H1 (cell line): ENCODE measurements at regions not wholly inside any gene's neighbourhood (a gene's known extent, or its start where the extent isn't known, plus 50 kb on each side); places are given as distances from the start of the nearest gene placed in this dataset.

Source experiments
- CTCF ChIA-PET: fragments of 300-600 bp; sonication (Branson Sonifier 250); formaldehyde crosslinking; loops from one replicate; lab custom pipeline; 2021; ENCODE audit not compliant: partially characterized antibody; lab: Charles Lee
- POLR2A ChIA-PET: fragments of 300-600 bp; sonication (Branson Sonifier 250); formaldehyde crosslinking; loops from one replicate; lab custom pipeline; 2021; ENCODE audit warnings: inconsistent platforms; ENCODE audit not compliant: partially characterized antibody; lab: Charles Lee
- DNase-seq, 2 experiments: peaks; one replicate each; pipeline versions ENCODE4 v3.0.0 to v3.0.0-alpha.2; 2010 to 2022; ENCODE audit warnings: low spot score in 2 of 2, low read depth in 1 of 2, mixed read lengths in 1 of 2
- FAIRE-seq: peaks from 2 replicates; lab custom pipeline; 2011; peaks lifted over from hg19 to GRCh38; lab: Jason Lieb, UNC
- H2AFZ ChIP-seq: 2 replicates; pipeline ENCODE4 v1.8.1; 2012; ENCODE audit warnings: low read length, inconsistent platforms
- H2AK5ac ChIP-seq: 2 replicates; pipeline ENCODE4 v1.6.1; 2013; ENCODE audit warnings: low read depth, low read length
- H2BK120ac ChIP-seq: replicated peaks from 2 replicates; pipeline ENCODE3; 2013; ENCODE audit warnings: low read depth, low read length, inconsistent platforms
- H2BK12ac ChIP-seq: 2 replicates; pipeline ENCODE4 v1.6.1; 2013; ENCODE audit warnings: low read depth, low read length
- H2BK15ac ChIP-seq: 2 replicates; pipeline ENCODE4 v1.6.1; 2013; ENCODE audit warnings: low read length
- H2BK20ac ChIP-seq: 2 replicates; pipeline ENCODE4 v1.6.1; 2013; ENCODE audit warnings: low read length
- H2BK5ac ChIP-seq: 2 replicates; pipeline ENCODE4 v1.6.1; 2013; ENCODE audit warnings: low read depth, low read length
- H3K14ac ChIP-seq: 2 replicates; pipeline ENCODE4 v1.6.1; 2013; ENCODE audit warnings: inconsistent platforms; ENCODE audit not compliant: insufficient read length
- H3K18ac ChIP-seq: 2 replicates; pipeline ENCODE4 v1.6.1; 2013; ENCODE audit warnings: low read length; ENCODE audit errors: extremely low read depth
- H3K23ac ChIP-seq: 2 replicates; pipeline ENCODE4 v1.6.1; 2013; ENCODE audit warnings: inconsistent platforms; ENCODE audit not compliant: insufficient read length
- H3K23me2 ChIP-seq: 2 replicates; pipeline ENCODE4 v1.6.1; 2013; ENCODE audit warnings: low read depth, low read length
- H3K27ac ChIP-seq: 2 replicates; pipeline ENCODE4 v1.6.1; 2011; ENCODE audit warnings: low read depth, low read length, inconsistent platforms
- H3K27me3 ChIP-seq, 4 experiments: replicated peaks in 1 of 4; 1 replicate in 1 of 4; 2 replicates in 3 of 4; pipeline versions ENCODE4 v1.6.1 to v1.8.1; 2011 to 2013; ENCODE audit warnings: low read length in 3 of 4, mild to moderate bottlenecking in 3 of 4, inconsistent platforms in 2 of 4, mixed read lengths in 2 of 4, moderate library complexity in 1 of 4; ENCODE audit not compliant: control insufficient read depth in 3 of 4, insufficient read depth in 3 of 4; ENCODE audit errors: extremely low read depth in 1 of 4
- H3K36me3 ChIP-seq, 4 experiments: 2 replicates each; pipeline versions ENCODE4 v1.6.1 to v1.8.1; 2011 to 2013; ENCODE audit warnings: mild to moderate bottlenecking in 4 of 4, low read length in 3 of 4, moderate library complexity in 2 of 4, control low read depth in 1 of 4, inconsistent platforms in 1 of 4; ENCODE audit not compliant: insufficient read depth in 4 of 4, control insufficient read depth in 2 of 4
- H3K4ac ChIP-seq: replicated peaks from 2 replicates; pipeline ENCODE3; 2013; ENCODE audit warnings: low read length, low read depth, mixed read lengths, inconsistent platforms; ENCODE audit not compliant: insufficient read length
- H3K4me1 ChIP-seq, 4 experiments: replicated peaks in 1 of 4; 1 replicate in 1 of 4; 2 replicates in 3 of 4; pipeline versions ENCODE4 v1.6.1 to v1.8.1; 2011 to 2013; ENCODE audit warnings: low read length in 3 of 4, inconsistent platforms in 2 of 4, mixed read lengths in 1 of 4; ENCODE audit not compliant: insufficient read depth in 4 of 4, control insufficient read depth in 3 of 4
- H3K4me2 ChIP-seq, 2 experiments: 2 replicates each; pipeline versions ENCODE4 v1.6.1 to v1.8.1; 2011 to 2013; ENCODE audit warnings: low read depth in 2 of 2, low read length in 2 of 2, control low read depth in 1 of 2, inconsistent platforms in 1 of 2, mild to moderate bottlenecking in 1 of 2; ENCODE audit not compliant: insufficient read depth in 1 of 2
- H3K4me3 ChIP-seq, 4 experiments: fragments of 200-600, 300-600 bp in 1 of 4; sonication (generic), shearing (Covaris generic), sonication (Bioruptor Twin) in 1 of 4; 2 replicates each; pipeline versions ENCODE4 v1.5.1 to v1.8.1; 2011 to 2016; ENCODE audit warnings: low read length in 4 of 4, low read depth in 3 of 4, control low read depth in 2 of 4, inconsistent platforms in 2 of 4, mild to moderate bottlenecking in 2 of 4, mixed read lengths in 1 of 4, moderate library complexity in 1 of 4; ENCODE audit not compliant: insufficient read depth in 2 of 4; ENCODE audit errors: extremely low read depth in 1 of 4
- H3K56ac ChIP-seq: replicated peaks from 2 replicates; pipeline ENCODE3; 2013; ENCODE audit warnings: low read depth, mild to moderate bottlenecking, mixed read lengths, low read length, inconsistent platforms; ENCODE audit not compliant: insufficient read length
- H3K79me1 ChIP-seq: 2 replicates; pipeline ENCODE4 v1.6.1; 2013; ENCODE audit warnings: low read depth, low read length, control low read depth
- H3K79me2 ChIP-seq, 2 experiments: 2 replicates each; pipeline versions ENCODE4 v1.6.1 to v1.8.1; 2012 to 2013; ENCODE audit warnings: low read length in 2 of 2, mild to moderate bottlenecking in 2 of 2, inconsistent platforms in 1 of 2; ENCODE audit not compliant: insufficient read depth in 2 of 2, control insufficient read depth in 1 of 2
- H3K9ac ChIP-seq, 4 experiments: replicated peaks in 1 of 4; 1 replicate in 1 of 4; 2 replicates in 3 of 4; pipeline versions ENCODE4 v1.6.1 to v1.8.1; 2011 to 2013; ENCODE audit warnings: low read depth in 3 of 4, low read length in 3 of 4, control low read depth in 2 of 4, mild to moderate bottlenecking in 2 of 4, moderate library complexity in 2 of 4, inconsistent platforms in 1 of 4; ENCODE audit errors: extremely low read depth in 1 of 4
- H3K9me3 ChIP-seq, 2 experiments: 2 replicates each; pipeline versions ENCODE4 v1.6.1 to v1.8.1; 2012 to 2013; ENCODE audit warnings: mild to moderate bottlenecking in 2 of 2, moderate library complexity in 2 of 2, control low read depth in 1 of 2, inconsistent platforms in 1 of 2, low read depth in 1 of 2, low read length in 1 of 2, mixed read lengths in 1 of 2; ENCODE audit not compliant: insufficient read depth in 2 of 2
- H4K20me1 ChIP-seq, 2 experiments: replicated peaks in 1 of 2; 2 replicates each; pipeline versions ENCODE3 to v1.8.1; 2011 to 2013; ENCODE audit warnings: inconsistent platforms in 2 of 2, low read length in 2 of 2, mild to moderate bottlenecking in 1 of 2; ENCODE audit not compliant: insufficient read depth in 2 of 2, control insufficient read depth in 1 of 2
- H4K5ac ChIP-seq: 2 replicates; pipeline ENCODE4 v1.6.1; 2013; ENCODE audit warnings: low read length, low read depth, mixed read lengths, inconsistent platforms; ENCODE audit not compliant: insufficient read length
- H4K8ac ChIP-seq: 2 replicates; pipeline ENCODE4 v1.8.0; 2013; ENCODE audit warnings: mild to moderate bottlenecking, moderate library complexity, low read length, inconsistent platforms; ENCODE audit not compliant: insufficient read depth; ENCODE audit errors: extremely low read depth
- H4K91ac ChIP-seq: replicated peaks from 2 replicates; pipeline ENCODE3; 2013; ENCODE audit warnings: low read length, mixed read lengths, inconsistent platforms; ENCODE audit not compliant: insufficient read length
- ATF3 ChIP-seq: IDR thresholded peaks from 2 replicates; pipeline ENCODE4 v1.6.1; 2011; ENCODE audit warnings: low read depth, mild to moderate bottlenecking, low read length; ENCODE audit not compliant: insufficient read depth
- BRCA1 ChIP-seq: IDR thresholded peaks from 2 replicates; pipeline ENCODE4 v1.6.1; 2012; ENCODE audit warnings: low read depth, low read length, improper control_type of control experiment
- CREB1 ChIP-seq: IDR thresholded peaks from 2 replicates; pipeline ENCODE4 v1.6.1; 2012; ENCODE audit warnings: inconsistent platforms
- CTBP2 ChIP-seq: IDR thresholded peaks from 2 replicates; pipeline ENCODE4 v1.7.0; 2011; ENCODE audit warnings: borderline replicate concordance, mild to moderate bottlenecking, moderate library complexity, mixed read lengths, low read length; ENCODE audit not compliant: insufficient read depth, insufficient read length
- KDM1A ChIP-seq: fragments of 200-600, 300-600 bp; sonication (generic); IDR thresholded peaks from 2 replicates; pipeline ENCODE4 v1.7.1; 2016; ENCODE audit warnings: mild to moderate bottlenecking, low read length, borderline replicate concordance
- MAX ChIP-seq: IDR thresholded peaks from 2 replicates; pipeline ENCODE4 v1.6.1; 2012; ENCODE audit warnings: inconsistent platforms
- SIRT6 ChIP-seq: IDR thresholded peaks from one replicate; pipeline ENCODE4 v1.7.1; 2012; ENCODE audit warnings: low read length, inconsistent platforms
- SP1 ChIP-seq: IDR thresholded peaks from 2 replicates; pipeline ENCODE4 v1.6.1; 2011; ENCODE audit warnings: low read depth, low read length
- SP2 ChIP-seq: IDR thresholded peaks from 2 replicates; pipeline ENCODE4 v1.6.1; 2012; ENCODE audit warnings: mild to moderate bottlenecking, low read length, inconsistent platforms
- SRF ChIP-seq: IDR thresholded peaks from 2 replicates; pipeline ENCODE4 v1.6.1; 2011; ENCODE audit warnings: mild to moderate bottlenecking, low read depth, low read length, moderate library complexity
- TCF12 ChIP-seq: IDR thresholded peaks from 2 replicates; pipeline ENCODE4 v1.6.1; 2011; ENCODE audit warnings: low read depth, mild to moderate bottlenecking, low read length
- WGBS, 2 experiments: shearing (Covaris generic) in 1 of 2; methylation state at CpG; one replicate each; pipeline versions ENCODE4 v1.1.6 to v1.1.7; 2013 to 2015; ENCODE audit warnings: low lambda C conversion rate in 2 of 2, mixed read lengths in 2 of 2, inconsistent platforms in 1 of 2, low coverage in 1 of 2, missing lambda C conversion rate in 1 of 2; ENCODE audit not compliant: insufficient replicate concordance in 2 of 2, insufficient coverage in 1 of 2, insufficient read length in 1 of 2; ENCODE audit errors: extremely low coverage in 1 of 2, missing lambda C conversion rate in 1 of 2; 5-methylcytosine and 5-hydroxymethylcytosine counted together

GRCh38 chr4:125975861-125976397 lies 661.2 kb downstream of the FAT4 start:
- H3K23me2 ChIP-seq, result no peaks in the 10 kb centered on the region
- no peak overlapping the region for H3K4me2 ChIP-seq
- WGBS, 2 experiments, result 89% methylated on average over 4 of the region's 4 CpGs; no CpG with 5 or more reads in 1 of the 2 experiments
- FAIRE-seq (no peak), DNase-seq (no peak)
- no peak overlapping the region for H4K91ac ChIP-seq
- peaks cover 0 to 1% of the 10 kb centered on the region in 2 experiments for H4K20me1 ChIP-seq
- no peaks in the 10 kb centered on the region for H3K36me3 ChIP-seq
- no peak overlapping the region for H3K4me3 ChIP-seq
- no peak overlapping the region for H3K14ac ChIP-seq
- H3K79me1 ChIP-seq, result no peaks in the 10 kb centered on the region
- H2BK20ac ChIP-seq, result no peak overlapping the region
- no peak overlapping the region for H2BK15ac ChIP-seq
- no peak overlapping the region for H2BK120ac ChIP-seq
- no peak overlapping the region for H3K56ac ChIP-seq
- no peak overlapping the region for H2BK5ac ChIP-seq
- H3K4me1 ChIP-seq, result no peaks in the 10 kb centered on the region
- H3K23ac ChIP-seq, result no peak overlapping the region
- no peaks in the 10 kb centered on the region for H3K79me2 ChIP-seq
- no peak overlapping the region for H2AFZ ChIP-seq
- H3K9me3 ChIP-seq, result no peaks in the 10 kb centered on the region
- ChIA-PET CTCF (no interaction called here), POLR2A (no interaction called here)
- no peak overlapping the region for H3K27ac ChIP-seq
- no peak overlapping the region for H2BK12ac ChIP-seq
- H3K18ac ChIP-seq, result no peak overlapping the region
- no peak overlapping the region for H3K9ac ChIP-seq
- no peak overlapping the region for H4K8ac ChIP-seq
- H3K27me3 ChIP-seq, result no peaks in the 10 kb centered on the region
- TF ChIP-seq SRF (no peak), SIRT6 (no peak), CREB1 (no peak), TCF12 (no peak), SP2 (no peak), KDM1A (no peak), ATF3 (no peak), CTBP2 (no peak), BRCA1 (no peak), MAX (no peak), SP1 (no peak)
- no peak overlapping the region for H4K5ac ChIP-seq
- H3K4ac ChIP-seq, result no peak overlapping the region
- no peak overlapping the region for H2AK5ac ChIP-seq
